Duodenal mucosa (tissue), 2 donors: ENCODE measurements at regions not wholly inside any gene's neighbourhood (a gene's known extent, or its start where the extent isn't known, plus 50 kb on each side); places are given as distances from the start of the nearest gene placed in this dataset.
"Not testable (repeated sequence)": the region's sequence is repeated elsewhere in the genome, so short reads cannot be mapped to it uniquely, and the experiment has no call there.

Experiments used
- H3K27ac ChIP-seq: one replicate; pipeline ENCODE4 v1.7.0; 2013; ENCODE audit warnings: low read depth, low read length
- H3K27me3 ChIP-seq, 2 donors: one replicate each; pipeline ENCODE4 v1.7.0; 2013; ENCODE audit warnings: low read length in 2 of 2, control low read depth in 1 of 2; ENCODE audit not compliant: insufficient read depth in 2 of 2, control insufficient read depth in 1 of 2
- H3K36me3 ChIP-seq, 2 donors: one replicate each; pipeline ENCODE4 v1.7.0; 2013; ENCODE audit warnings: low read length in 2 of 2, control low read depth in 1 of 2; ENCODE audit not compliant: insufficient read depth in 2 of 2, control insufficient read depth in 1 of 2
- H3K4me1 ChIP-seq, 2 donors: one replicate each; pipeline ENCODE4 v1.7.0; 2013; ENCODE audit warnings: low read length in 2 of 2, control low read depth in 1 of 2; ENCODE audit not compliant: insufficient read depth in 2 of 2, control insufficient read depth in 1 of 2
- H3K4me3 ChIP-seq, 2 donors: one replicate each; pipeline ENCODE4 v1.7.0; 2013; ENCODE audit warnings: low read length in 2 of 2, low read depth in 1 of 2
- H3K9ac ChIP-seq, 2 donors: one replicate each; pipeline ENCODE4 v1.7.0; 2013; ENCODE audit warnings: low read length in 2 of 2, low read depth in 1 of 2
- H3K9me3 ChIP-seq, 2 donors: one replicate each; pipeline ENCODE4 v1.7.0; 2013; ENCODE audit warnings: low read length in 2 of 2, control low read depth in 1 of 2; ENCODE audit not compliant: control insufficient read depth in 1 of 2

- Histone ChIP-seq H3K27me3 (no peaks in the 10 kb centered on the region), H3K4me1 (no peaks in the 10 kb centered on the region)
These were observed 59.8 kb upstream of the C5orf63 start for GRCh38 chr5:127133071-127133470.

GRCh38 chr5:127136908-127137307, 63.6 kb upstream of the C5orf63 start:
- Histone ChIP-seq H3K9me3 (no peaks in the 10 kb centered on the region), H3K9ac (no peak overlapping the region), H3K4me1 (no peaks in the 10 kb centered on the region), H3K4me3 (no peak overlapping the region), H3K27me3 (no peaks in the 10 kb centered on the region), H3K27ac (no peak overlapping the region), H3K36me3 (no peaks in the 10 kb centered on the region)

More at GRCh38 chr5:127133071-127133470, 59.8 kb upstream of the C5orf63 start:
- Histone ChIP-seq H3K9me3 (no peaks in the 10 kb centered on the region), H3K9ac (no peak overlapping the region), H3K36me3 (no peaks in the 10 kb centered on the region), H3K27ac (no peak overlapping the region), H3K4me3 (no peak overlapping the region)

- Histone ChIP-seq H3K27me3 (no peaks in the 10 kb centered on the region), H3K9ac (no peak overlapping the region), H3K4me1 (no peaks in the 10 kb centered on the region), H3K9me3 (no peaks in the 10 kb centered on the region), H3K4me3 (no peak overlapping the region), H3K27ac (no peak overlapping the region), H3K36me3 (no peaks in the 10 kb centered on the region)
These were observed 70.4 kb upstream of the C5orf63 start for GRCh38 chr5:127143722-127144121.

- Histone ChIP-seq H3K9ac (no peak overlapping the region), H3K27me3 (no peaks in the 10 kb centered on the region), H3K36me3 (no peaks in the 10 kb centered on the region), H3K27ac (no peak overlapping the region), H3K4me1 (no peaks in the 10 kb centered on the region), H3K9me3 (no peaks in the 10 kb centered on the region), H3K4me3 (no peak overlapping the region)
These were observed 79.7 kb upstream of the C5orf63 start for GRCh38 chr5:127153031-127153430.

- Histone ChIP-seq H3K4me3 (no peak overlapping the region), H3K4me1 (no peaks in the 10 kb centered on the region), H3K27ac (no peak overlapping the region), H3K9ac (no peak overlapping the region), H3K36me3 (no peaks in the 10 kb centered on the region), H3K9me3 (no peaks in the 10 kb centered on the region), H3K27me3 (no peaks in the 10 kb centered on the region)
These were observed 80.2 kb upstream of the C5orf63 start for GRCh38 chr5:127153521-127153920.

GRCh38 chr5:127163750-127164149, 90.4 kb upstream of the C5orf63 start:
- Histone ChIP-seq H3K4me3 (no peak overlapping the region), H3K9ac (no peak overlapping the region), H3K27ac (no peak overlapping the region), H3K36me3 (no peaks in the 10 kb centered on the region), H3K27me3 (no peaks in the 10 kb centered on the region), H3K9me3 (no peaks in the 10 kb centered on the region), H3K4me1 (no peaks in the 10 kb centered on the region)

- Histone ChIP-seq H3K9ac (no peak overlapping the region), H3K4me3 (no peak overlapping the region), H3K27ac (no peak overlapping the region), H3K36me3 (no peaks in the 10 kb centered on the region), H3K27me3 (no peaks in the 10 kb centered on the region), H3K4me1 (no peaks in the 10 kb centered on the region), H3K9me3 (peaks cover 3% of the 10 kb centered on the region in 2 donors)
These were observed 97.8 kb upstream of the C5orf63 start for GRCh38 chr5:127170918-127171600.

- Histone ChIP-seq H3K36me3 (no peaks in the 10 kb centered on the region), H3K9ac (no peak overlapping the region), H3K4me3 (no peak overlapping the region), H3K27ac (no peak overlapping the region), H3K4me1 (no peaks in the 10 kb centered on the region), H3K9me3 (peaks cover 3% of the 10 kb centered on the region in 2 donors), H3K27me3 (no peaks in the 10 kb centered on the region)
These were observed 103.5 kb upstream of the C5orf63 start for GRCh38 chr5:127176769-127177168.

- H3K27me3 ChIP-seq, H3K36me3 ChIP-seq, H3K4me3 ChIP-seq, H3K4me1 ChIP-seq, H3K9ac ChIP-seq, H3K9me3 ChIP-seq, H3K27ac ChIP-seq: not testable (repeated sequence)
These were observed 108.0 kb upstream of the MEGF10 start for GRCh38 chr5:127182631-127183030.

GRCh38 chr5:127183332-127183731, 107.3 kb upstream of the MEGF10 start:
- no peaks in the 10 kb centered on the region for H3K27me3 ChIP-seq
- H3K9me3 ChIP-seq, result no peaks in the 10 kb centered on the region

GRCh38 chr5:127184851-127185250, 105.7 kb upstream of the MEGF10 start:
- no peaks in the 10 kb centered on the region for H3K36me3 ChIP-seq
- H3K9ac ChIP-seq, result no peak overlapping the region
- no peak overlapping the region for H3K4me3 ChIP-seq
- no peaks in the 10 kb centered on the region for H3K4me1 ChIP-seq
- H3K27me3 ChIP-seq, result no peaks in the 10 kb centered on the region
- no peak overlapping the region for H3K27ac ChIP-seq
- no peaks in the 10 kb centered on the region for H3K9me3 ChIP-seq

More at GRCh38 chr5:127183332-127183731, 107.3 kb upstream of the MEGF10 start:
- no peak overlapping the region for H3K9ac ChIP-seq
- H3K36me3 ChIP-seq, result no peaks in the 10 kb centered on the region
- H3K27ac ChIP-seq, result no peak overlapping the region
- H3K4me1 ChIP-seq, result no peaks in the 10 kb centered on the region
- no peak overlapping the region for H3K4me3 ChIP-seq
